ENCODE measurements at regions not wholly inside any gene's neighbourhood (a gene's known extent, or its start where the extent isn't known, plus 50 kb on each side); places are given as distances from the start of the nearest gene placed in this dataset.

DNA sequence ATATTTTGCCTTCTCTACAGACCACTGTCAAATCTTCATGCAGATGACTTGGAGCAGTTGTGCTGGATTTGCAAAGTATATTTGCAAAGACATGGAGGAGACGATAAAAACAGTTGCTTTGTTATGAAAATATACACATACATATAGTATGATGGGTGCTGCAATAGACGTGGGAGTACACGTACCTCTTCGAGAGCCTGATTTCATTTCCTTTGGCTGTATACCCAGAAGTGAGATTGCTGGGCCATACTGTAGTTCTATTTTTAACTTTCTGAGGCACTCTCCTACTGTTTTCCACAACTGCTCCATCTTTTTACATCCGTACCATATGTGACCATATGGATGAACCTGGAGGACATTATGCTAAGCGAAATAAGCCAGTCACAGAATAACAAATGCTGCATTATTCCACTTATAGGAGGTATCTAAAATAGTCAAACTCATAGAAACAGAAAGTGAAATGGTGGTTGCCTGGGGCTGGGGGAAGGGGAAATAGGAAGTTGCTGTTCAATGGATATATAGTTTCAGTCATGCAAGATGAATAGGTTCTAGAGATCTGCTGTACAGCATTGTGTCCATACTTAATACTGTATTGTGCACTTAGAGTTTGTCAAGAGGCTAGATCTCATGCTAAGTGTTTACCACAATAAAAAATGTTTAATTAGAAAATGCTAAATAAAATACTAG lies 223.8 kb downstream of the HAO1 start:
- Histone ChIP-seq H3K36me3 (ENCODE audit: control insufficient read depth in 4 of 4, insufficient read depth in 3 of 4, low read depth in 1 of 4, low read length in 3 of 4) (no peaks in the 10 kb centered on the region), H3K4me3 (ENCODE audit: low read depth in 1 of 3, low read length in 3 of 3) (no peak overlapping the region), H3K9me3 (ENCODE audit: control insufficient read depth in 4 of 4, low read length in 3 of 4) (no peaks in the 10 kb centered on the region), H3K9ac (ENCODE audit: low read depth in 1 of 2, low read length in 2 of 2) (no peak overlapping the region), H3K27me3 (ENCODE audit: control insufficient read depth in 4 of 4, insufficient read depth in 4 of 4, low read length in 3 of 4) (no peaks in the 10 kb centered on the region), H3K27ac (ENCODE audit: low read depth in 1 of 2, low read length in 2 of 2) (no peak overlapping the region), H3K4me1 (ENCODE audit: control insufficient read depth in 4 of 4, insufficient read depth in 4 of 4, low read length in 3 of 4) (peaks cover 0 to 11% (median 7%) of the 10 kb centered on the region in 4 donors)
- 83% methylated on average over 6 of the region's 6 CpGs for WGBS
- no peak for TF ChIP-seq YY1 (IDR thresholded peaks at IDR 0.05)
- no peak for TF ChIP-seq GABPA (IDR thresholded peaks at IDR 0.05 in 1 of 2, conservative IDR thresholded peaks at IDR 0.05 in 1 of 2)
- TF ChIP-seq HNF4G (IDR thresholded peaks at IDR 0.05), result no peak
- TF ChIP-seq, protein P1, sequence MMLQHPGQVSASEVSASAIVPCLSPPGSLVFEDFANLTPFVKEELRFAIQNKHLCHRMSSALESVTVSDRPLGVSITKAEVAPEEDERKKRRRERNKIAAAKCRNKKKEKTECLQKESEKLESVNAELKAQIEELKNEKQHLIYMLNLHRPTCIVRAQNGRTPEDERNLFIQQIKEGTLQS (IDR thresholded peaks at IDR 0.05), result no peak
- TF ChIP-seq NR2F2 (IDR thresholded peaks at IDR 0.05), result no peak
- no peak for TF ChIP-seq SP1 (IDR thresholded peaks at IDR 0.05)
- no peak for TF ChIP-seq JUND (IDR thresholded peaks at IDR 0.05)
- TF ChIP-seq RAD21 (IDR thresholded peaks at IDR 0.05), result no peak
- TF ChIP-seq, protein P2, sequence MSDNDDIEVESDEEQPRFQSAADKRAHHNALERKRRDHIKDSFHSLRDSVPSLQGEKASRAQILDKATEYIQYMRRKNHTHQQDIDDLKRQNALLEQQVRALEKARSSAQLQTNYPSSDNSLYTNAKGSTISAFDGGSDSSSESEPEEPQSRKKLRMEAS (IDR thresholded peaks at IDR 0.05), result no peak
- TF ChIP-seq, protein P3, sequence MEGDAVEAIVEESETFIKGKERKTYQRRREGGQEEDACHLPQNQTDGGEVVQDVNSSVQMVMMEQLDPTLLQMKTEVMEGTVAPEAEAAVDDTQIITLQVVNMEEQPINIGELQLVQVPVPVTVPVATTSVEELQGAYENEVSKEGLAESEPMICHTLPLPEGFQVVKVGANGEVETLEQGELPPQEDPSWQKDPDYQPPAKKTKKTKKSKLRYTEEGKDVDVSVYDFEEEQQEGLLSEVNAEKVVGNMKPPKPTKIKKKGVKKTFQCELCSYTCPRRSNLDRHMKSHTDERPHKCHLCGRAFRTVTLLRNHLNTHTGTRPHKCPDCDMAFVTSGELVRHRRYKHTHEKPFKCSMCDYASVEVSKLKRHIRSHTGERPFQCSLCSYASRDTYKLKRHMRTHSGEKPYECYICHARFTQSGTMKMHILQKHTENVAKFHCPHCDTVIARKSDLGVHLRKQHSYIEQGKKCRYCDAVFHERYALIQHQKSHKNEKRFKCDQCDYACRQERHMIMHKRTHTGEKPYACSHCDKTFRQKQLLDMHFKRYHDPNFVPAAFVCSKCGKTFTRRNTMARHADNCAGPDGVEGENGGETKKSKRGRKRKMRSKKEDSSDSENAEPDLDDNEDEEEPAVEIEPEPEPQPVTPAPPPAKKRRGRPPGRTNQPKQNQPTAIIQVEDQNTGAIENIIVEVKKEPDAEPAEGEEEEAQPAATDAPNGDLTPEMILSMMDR (IDR thresholded peaks at IDR 0.05; ENCODE audit: low read depth, low read length, missing input control), result no peak
- TF ChIP-seq FOXA2 (IDR thresholded peaks at IDR 0.05), result no peak
- TF ChIP-seq, protein P4, sequence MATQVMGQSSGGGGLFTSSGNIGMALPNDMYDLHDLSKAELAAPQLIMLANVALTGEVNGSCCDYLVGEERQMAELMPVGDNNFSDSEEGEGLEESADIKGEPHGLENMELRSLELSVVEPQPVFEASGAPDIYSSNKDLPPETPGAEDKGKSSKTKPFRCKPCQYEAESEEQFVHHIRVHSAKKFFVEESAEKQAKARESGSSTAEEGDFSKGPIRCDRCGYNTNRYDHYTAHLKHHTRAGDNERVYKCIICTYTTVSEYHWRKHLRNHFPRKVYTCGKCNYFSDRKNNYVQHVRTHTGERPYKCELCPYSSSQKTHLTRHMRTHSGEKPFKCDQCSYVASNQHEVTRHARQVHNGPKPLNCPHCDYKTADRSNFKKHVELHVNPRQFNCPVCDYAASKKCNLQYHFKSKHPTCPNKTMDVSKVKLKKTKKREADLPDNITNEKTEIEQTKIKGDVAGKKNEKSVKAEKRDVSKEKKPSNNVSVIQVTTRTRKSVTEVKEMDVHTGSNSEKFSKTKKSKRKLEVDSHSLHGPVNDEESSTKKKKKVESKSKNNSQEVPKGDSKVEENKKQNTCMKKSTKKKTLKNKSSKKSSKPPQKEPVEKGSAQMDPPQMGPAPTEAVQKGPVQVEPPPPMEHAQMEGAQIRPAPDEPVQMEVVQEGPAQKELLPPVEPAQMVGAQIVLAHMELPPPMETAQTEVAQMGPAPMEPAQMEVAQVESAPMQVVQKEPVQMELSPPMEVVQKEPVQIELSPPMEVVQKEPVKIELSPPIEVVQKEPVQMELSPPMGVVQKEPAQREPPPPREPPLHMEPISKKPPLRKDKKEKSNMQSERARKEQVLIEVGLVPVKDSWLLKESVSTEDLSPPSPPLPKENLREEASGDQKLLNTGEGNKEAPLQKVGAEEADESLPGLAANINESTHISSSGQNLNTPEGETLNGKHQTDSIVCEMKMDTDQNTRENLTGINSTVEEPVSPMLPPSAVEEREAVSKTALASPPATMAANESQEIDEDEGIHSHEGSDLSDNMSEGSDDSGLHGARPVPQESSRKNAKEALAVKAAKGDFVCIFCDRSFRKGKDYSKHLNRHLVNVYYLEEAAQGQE (IDR thresholded peaks at IDR 0.05), result no peak
- no peak for DNase-seq (ENCODE audit: low spot score)

DNA sequence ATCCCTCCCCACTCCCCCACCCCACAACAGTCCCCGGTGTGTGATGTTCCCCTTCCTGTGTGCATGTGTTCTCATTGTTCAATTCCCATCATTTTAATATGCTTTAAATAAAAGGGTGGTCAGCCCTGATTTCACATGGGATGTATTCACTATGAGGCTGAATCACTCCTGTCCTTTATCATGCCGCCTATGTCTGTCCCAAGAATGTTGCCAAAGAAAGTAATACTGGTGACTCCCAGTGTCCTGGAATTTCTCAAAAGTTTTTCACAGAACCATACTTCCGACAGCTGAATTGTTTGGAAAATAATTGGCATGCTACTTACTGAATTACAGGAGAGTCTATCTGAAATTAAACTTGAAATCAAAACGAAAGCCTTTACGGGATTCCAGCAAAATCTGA lies 217.7 kb downstream of the HAO1 start:
- Histone ChIP-seq H3K4me1 (ENCODE audit: control insufficient read depth in 4 of 4, insufficient read depth in 4 of 4, low read length in 3 of 4) (no peaks in the 10 kb centered on the region), H3K36me3 (ENCODE audit: control insufficient read depth in 4 of 4, insufficient read depth in 3 of 4, low read depth in 1 of 4, low read length in 3 of 4) (no peaks in the 10 kb centered on the region), H3K27me3 (ENCODE audit: control insufficient read depth in 4 of 4, insufficient read depth in 4 of 4, low read length in 3 of 4) (no peaks in the 10 kb centered on the region), H3K9ac (ENCODE audit: low read depth in 1 of 2, low read length in 2 of 2) (no peak overlapping the region), H3K9me3 (ENCODE audit: control insufficient read depth in 4 of 4, low read length in 3 of 4) (no peaks in the 10 kb centered on the region), H3K27ac (ENCODE audit: low read depth in 1 of 2, low read length in 2 of 2) (no peak overlapping the region), H3K4me3 (ENCODE audit: low read depth in 1 of 3, low read length in 3 of 3) (no peak overlapping the region)
- TF ChIP-seq HNF4A (conservative IDR thresholded peaks at IDR 0.05) (no peak), RAD21 (IDR thresholded peaks at IDR 0.05) (no peak), FOXA2 (IDR thresholded peaks at IDR 0.05) (no peak), EGR1 (IDR thresholded peaks at IDR 0.05; ENCODE audit: low read depth in 2 of 2) (no peak), YY1 (IDR thresholded peaks at IDR 0.05) (no peak), GABPA (IDR thresholded peaks at IDR 0.05 in 1 of 2, conservative IDR thresholded peaks at IDR 0.05 in 1 of 2) (no peak), TAF1 (conservative IDR thresholded peaks at IDR 0.05) (no peak), RXRA (IDR thresholded peaks at IDR 0.05) (no peak), JUND (IDR thresholded peaks at IDR 0.05) (no peak), SP1 (IDR thresholded peaks at IDR 0.05) (no peak), HNF4G (IDR thresholded peaks at IDR 0.05) (no peak), NR2F2 (IDR thresholded peaks at IDR 0.05) (no peak)
- TF ChIP-seq, protein P1 (IDR thresholded peaks at IDR 0.05), result no peak
- TF ChIP-seq, protein P3 (IDR thresholded peaks at IDR 0.05; ENCODE audit: low read depth, low read length, missing input control), result no peak
- WGBS, result 90% methylated on average over 5 of the region's 5 CpGs
- DNase-seq (ENCODE audit: low spot score), result no peak

All from liver (tissue), 8 donors.